Activated effector memory CD4-positive, alpha-beta T cell treated with Interleukin-2 at 50 U/mL for 16 hours (primary cell): ENCODE measurements at regions not wholly inside any gene's neighbourhood (a gene's known extent, or its start where the extent isn't known, plus 50 kb on each side); places are given as distances from the start of the nearest gene placed in this dataset.

Source experiments
- DNase-seq: peaks from one replicate; pipeline ENCODE4 v3.0.0-alpha.2; 2020

- no peak for DNase-seq
These were observed 242.0 kb upstream of the RBFOX1 start for GRCh38 chr16:7090628-7091115.

- no peak for DNase-seq
These were observed 242.9 kb upstream of the RBFOX1 start for GRCh38 chr16:7089751-7090150.

GRCh38 chr16:7088711-7089110 is 243.9 kb upstream of the RBFOX1 start:
- no peak for DNase-seq

GRCh38 chr16:7086822-7087616 is 245.6 kb upstream of the RBFOX1 start:
- DNase-seq, result no peak

GRCh38 chr16:7085776-7086175 is 246.9 kb upstream of the RBFOX1 start:
- DNase-seq, result no peak

- DNase-seq, result no peak
These were observed 249.5 kb upstream of the RBFOX1 start for GRCh38 chr16:7083096-7083495.

GRCh38 chr16:7077636-7078035 is 255.0 kb upstream of the RBFOX1 start:
- DNase-seq, result no peak

GRCh38 chr16:7074715-7075114 is 257.9 kb upstream of the RBFOX1 start:
- DNase-seq, result no peak

- DNase-seq, result no peak
These were observed 275.2 kb upstream of the RBFOX1 start for GRCh38 chr16:7057458-7057857.

- no peak for DNase-seq
These were observed 277.2 kb upstream of the RBFOX1 start for GRCh38 chr16:7055443-7055842.

GRCh38 chr16:7051591-7052349 is 280.9 kb upstream of the RBFOX1 start:
- no peak for DNase-seq

GRCh38 chr16:7044331-7044730 is 288.3 kb upstream of the RBFOX1 start:
- DNase-seq, result no peak

- DNase-seq, result no peak
These were observed 294.2 kb upstream of the RBFOX1 start for GRCh38 chr16:7038475-7038874.

GRCh38 chr16:7037495-7037894 is 295.1 kb upstream of the RBFOX1 start:
- DNase-seq, result no peak

- DNase-seq, result no peak
These were observed 301.6 kb upstream of the RBFOX1 start for GRCh38 chr16:7031031-7031430.

- DNase-seq, result no peak
These were observed 305.2 kb upstream of the RBFOX1 start for GRCh38 chr16:7027401-7027800.

GRCh38 chr16:7026639-7027038 is 306.0 kb upstream of the RBFOX1 start:
- DNase-seq, result no peak

GRCh38 chr16:7025616-7026190 is 306.9 kb upstream of the RBFOX1 start:
- DNase-seq, result no peak

- no peak for DNase-seq
These were observed 310.9 kb upstream of the RBFOX1 start for GRCh38 chr16:7021653-7022275.

- no peak for DNase-seq
These were observed 315.5 kb upstream of the RBFOX1 start for GRCh38 chr16:7017006-7017662.

GRCh38 chr16:7014756-7015155 is 317.9 kb upstream of the RBFOX1 start:
- no peak for DNase-seq

- DNase-seq, result no peak
These were observed 318.7 kb upstream of the RBFOX1 start for GRCh38 chr16:7013990-7014389.

- no peak for DNase-seq
These were observed 328.4 kb upstream of the RBFOX1 start for GRCh38 chr16:7004266-7004665.
